T-cell (primary cell): ENCODE measurements at regions not wholly inside any gene's neighbourhood (a gene's known extent, or its start where the extent isn't known, plus 50 kb on each side); places are given as distances from the start of the nearest gene placed in this dataset.

Experiments
- ATAC-seq, 4 experiments: fragments of 200-7000 bp in 3 of 4; fragments of 150-1000 bp in 1 of 4; cut with Tn5 transposase; replicated peaks in 1 of 4; 1 replicate in 3 of 4; 2 replicates in 1 of 4; pipeline ENCODE4 v1.10.0; 2021; ENCODE audit warnings: moderate library complexity in 3 of 4, mild to moderate bottlenecking in 2 of 4, moderate number of reproducible peaks in 1 of 4
- CTCF ChIA-PET, 2 donors: fragments of 300-600 bp; sonication (Branson Sonifier 250); formaldehyde crosslinking; loops; one replicate each; lab custom pipeline; 2022; ENCODE audit warnings: antibody characterized with exemption in 2 of 2; lab: Charles Lee
- POLR2A ChIA-PET, 2 donors: fragments of 300-600 bp; sonication (Branson Sonifier 250); formaldehyde crosslinking; loops; one replicate each; lab custom pipeline; 2022; ENCODE audit warnings: antibody characterized with exemption in 2 of 2; lab: Charles Lee
- DNase-seq, 35 experiments: peaks; one replicate each; pipeline versions ENCODE4 v3.0.0 to v3.0.0-alpha.2; 2013 to 2023
- H3K27ac ChIP-seq: one replicate; pipeline ENCODE4 v1.5.1; 2013; ENCODE audit warnings: low read length
- H3K27me3 ChIP-seq, 2 experiments: replicated peaks in 1 of 2; 1 replicate in 1 of 2; 2 replicates in 1 of 2; pipeline versions ENCODE4 v1.6.1 to v1.7.0; 2013; ENCODE audit warnings: low read length in 1 of 2, mixed read lengths in 1 of 2; ENCODE audit not compliant: control insufficient read depth in 2 of 2, insufficient read depth in 2 of 2; ENCODE audit errors: extremely low read depth in 1 of 2
- H3K36me3 ChIP-seq, 2 donors: 1 replicate in 1 of 2; 2 replicates in 1 of 2; pipeline versions ENCODE4 v1.6.1 to v1.7.0; 2013; ENCODE audit warnings: low read length in 1 of 2; ENCODE audit not compliant: control insufficient read depth in 2 of 2, insufficient read depth in 1 of 2; ENCODE audit errors: extremely low read depth in 1 of 2
- H3K4me1 ChIP-seq, 2 experiments: 1 replicate in 1 of 2; 2 replicates in 1 of 2; pipeline versions ENCODE4 v1.6.1 to v1.7.0; 2013; ENCODE audit warnings: low read length in 2 of 2, mixed read lengths in 1 of 2; ENCODE audit not compliant: insufficient read depth in 2 of 2, control insufficient read depth in 1 of 2; ENCODE audit errors: extremely low read depth in 1 of 2
- H3K4me3 ChIP-seq, 2 donors: 1 replicate in 1 of 2; 2 replicates in 1 of 2; pipeline versions ENCODE4 v1.5.1 to v1.7.0; 2013; ENCODE audit warnings: mild to moderate bottlenecking in 2 of 2, low read length in 1 of 2, moderate library complexity in 1 of 2; ENCODE audit not compliant: control insufficient read depth in 1 of 2; ENCODE audit errors: extremely low read depth in 1 of 2
- H3K9me3 ChIP-seq: 2 replicates; pipeline ENCODE4 v1.7.0; 2013
- H3K27ac Mint-ChIP-seq, 2 donors: one replicate each; pipeline ENCODE4 v1.8.0; 2020 to 2021; ENCODE audit warnings: mild to moderate bottlenecking in 2 of 2, mixed read lengths in 2 of 2
- H3K27me3 Mint-ChIP-seq, 2 donors: one replicate each; pipeline ENCODE4 v1.8.0; 2021 to 2022; ENCODE audit warnings: mixed read lengths in 2 of 2
- H3K36me3 Mint-ChIP-seq: one replicate; pipeline ENCODE4 v1.8.0; 2021; ENCODE audit warnings: mixed read lengths
- H3K4me1 Mint-ChIP-seq, 3 donors: one replicate each; pipeline ENCODE4 v1.8.0; 2020 to 2022; ENCODE audit warnings: mixed read lengths in 3 of 3, mild to moderate bottlenecking in 1 of 3
- H3K4me3 Mint-ChIP-seq, 3 donors: one replicate each; pipeline ENCODE4 v1.8.0; 2020 to 2022; ENCODE audit warnings: mild to moderate bottlenecking in 3 of 3, mixed read lengths in 3 of 3, moderate library complexity in 3 of 3
- H3K9me3 Mint-ChIP-seq, 3 donors: one replicate each; pipeline ENCODE4 v1.8.0; 2020 to 2022; ENCODE audit warnings: mixed read lengths in 3 of 3
- WGBS: methylation state at CpG from one replicate; pipeline ENCODE4 v1.1.5; 2013; ENCODE audit warnings: missing lambda C conversion rate; ENCODE audit not compliant: insufficient coverage; 5-methylcytosine and 5-hydroxymethylcytosine counted together

DNA sequence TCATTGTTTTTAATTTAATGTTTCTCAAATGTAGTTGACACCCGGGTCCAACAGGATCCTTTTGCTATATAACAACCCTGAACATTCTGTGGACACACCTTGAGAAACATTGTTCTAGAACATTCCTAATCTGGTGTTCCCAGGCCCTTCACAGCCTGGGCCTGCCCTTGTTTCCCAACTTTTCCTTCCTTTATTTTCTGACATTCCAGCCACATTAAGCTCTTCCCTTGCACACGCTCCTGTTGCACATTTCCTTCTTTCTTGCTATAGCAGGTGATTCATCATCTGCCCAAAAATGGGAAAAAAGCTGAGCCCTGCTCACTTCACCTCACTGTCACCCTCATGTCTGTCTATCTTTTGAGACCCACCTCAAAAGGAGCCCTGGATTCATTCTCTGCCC is 67.9 kb upstream of the MARCHF10 start:
- Mint-ChIP-seq H3K4me3 (no peak overlapping the region), H3K4me1 (no peaks in the 10 kb centered on the region), H3K9me3 (no peaks in the 10 kb centered on the region), H3K27me3 (peaks cover 16 to 20% of the 10 kb centered on the region in 2 donors), H3K27ac (no peak overlapping the region), H3K36me3 (no peaks in the 10 kb centered on the region)
- CTCF ChIA-PET: no interaction called here
- Histone ChIP-seq H3K27me3 (peaks cover 0 to 11% of the 10 kb centered on the region in 2 experiments), H3K4me1 (no peaks in the 10 kb centered on the region), H3K27ac (no peak overlapping the region), H3K4me3 (no peak overlapping the region), H3K9me3 (no peaks in the 10 kb centered on the region), H3K36me3 (no peaks in the 10 kb centered on the region)
- 90% methylated on average over 2 of the region's 2 CpGs for WGBS
- POLR2A ChIA-PET: no interaction called here
- DNase-seq (no peak), ATAC-seq (no peak)

DNA sequence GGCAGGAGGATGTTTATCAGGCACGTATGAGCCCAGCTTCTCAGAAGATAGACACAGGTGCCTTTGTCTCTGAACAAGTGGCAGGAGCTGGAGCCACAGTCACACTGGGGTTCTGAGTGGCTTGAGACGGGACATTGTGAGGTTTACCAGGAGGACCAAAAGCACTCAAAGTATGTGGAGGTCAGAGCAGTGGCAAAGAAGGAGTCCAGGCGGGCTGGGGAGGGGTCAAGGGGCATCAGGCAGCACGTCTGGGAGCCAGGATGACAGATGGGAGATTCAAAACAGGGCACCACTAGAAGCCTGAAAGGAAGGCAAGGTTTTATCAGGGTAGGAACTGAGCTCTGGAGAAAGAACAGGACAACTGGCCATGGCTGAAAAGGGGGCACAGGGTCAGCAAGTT is 67.2 kb upstream of the MARCHF10 start:
- POLR2A ChIA-PET: interaction anchor here in 1 of 2 donors (0.6 kb wide), 1 partner anchor 280 kb away, joined by 3 read pairs; no protein-coding TSS in a partner anchor
- H3K36me3 Mint-ChIP-seq: no peaks in the 10 kb centered on the region
- Histone ChIP-seq H3K27me3 (peaks cover 0 to 14% of the 10 kb centered on the region in 2 experiments), H3K36me3 (no peaks in the 10 kb centered on the region), H3K4me1 (no peaks in the 10 kb centered on the region), H3K4me3 (no peak overlapping the region), H3K27ac (no peak overlapping the region), H3K9me3 (no peaks in the 10 kb centered on the region)
- no peaks in the 10 kb centered on the region for H3K9me3 Mint-ChIP-seq
- no peak for ATAC-seq
- no peak overlapping the region for H3K27ac Mint-ChIP-seq
- WGBS: 71% methylated on average over 3 of the region's 4 CpGs
- DNase-seq: no peak
- H3K4me3 Mint-ChIP-seq: no peak overlapping the region
- CTCF ChIA-PET: interaction anchor here in 1 of 2 donors (0.6 kb wide), 1 partner anchor 51 kb away, joined by 5 read pairs; no protein-coding TSS in a partner anchor
- no peaks in the 10 kb centered on the region for H3K4me1 Mint-ChIP-seq
- H3K27me3 Mint-ChIP-seq: peaks cover 16% of the 10 kb centered on the region in 2 donors

DNA sequence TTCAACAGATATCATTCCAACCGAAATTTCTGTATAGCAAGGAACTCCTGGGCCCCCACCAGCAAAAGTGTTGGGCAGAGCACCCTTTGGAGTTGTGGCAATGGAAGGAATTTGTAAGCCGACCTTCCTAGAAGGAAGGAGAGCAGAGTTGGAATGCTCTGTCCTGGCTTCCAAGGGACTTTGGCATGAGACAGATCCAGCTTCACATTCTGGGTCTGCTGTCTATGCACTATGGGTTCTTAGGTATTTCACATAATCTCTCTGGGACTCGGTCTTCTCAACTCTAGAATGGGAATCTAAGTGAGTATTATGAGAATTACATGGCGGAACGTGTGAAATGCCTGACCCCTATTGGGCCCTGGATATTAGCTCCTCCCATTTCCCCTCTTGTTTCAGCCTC is 63.2 kb upstream of the MARCHF10 start:
- Histone ChIP-seq H3K9me3 (no peaks in the 10 kb centered on the region), H3K4me1 (no peaks in the 10 kb centered on the region), H3K36me3 (no peaks in the 10 kb centered on the region), H3K27me3 (peaks cover 0 to 34% of the 10 kb centered on the region in 2 experiments), H3K4me3 (no peak overlapping the region), H3K27ac (no peak overlapping the region)
- Mint-ChIP-seq H3K27me3 (peaks cover 14 to 33% of the 10 kb centered on the region in 2 donors), H3K9me3 (no peaks in the 10 kb centered on the region), H3K4me1 (no peaks in the 10 kb centered on the region), H3K4me3 (no peak overlapping the region), H3K27ac (no peak overlapping the region), H3K36me3 (no peaks in the 10 kb centered on the region)
- DNase-seq: no peak
- no CpG with 5 or more reads among the region's 5 CpGs for WGBS
- ChIA-PET CTCF (interaction anchor here in 1 of 2 donors (0.6 kb wide), 1 partner anchor 447 kb away, joined by 4 read pairs; no protein-coding TSS in a partner anchor), POLR2A (no interaction called here)
- ATAC-seq: no peak

DNA sequence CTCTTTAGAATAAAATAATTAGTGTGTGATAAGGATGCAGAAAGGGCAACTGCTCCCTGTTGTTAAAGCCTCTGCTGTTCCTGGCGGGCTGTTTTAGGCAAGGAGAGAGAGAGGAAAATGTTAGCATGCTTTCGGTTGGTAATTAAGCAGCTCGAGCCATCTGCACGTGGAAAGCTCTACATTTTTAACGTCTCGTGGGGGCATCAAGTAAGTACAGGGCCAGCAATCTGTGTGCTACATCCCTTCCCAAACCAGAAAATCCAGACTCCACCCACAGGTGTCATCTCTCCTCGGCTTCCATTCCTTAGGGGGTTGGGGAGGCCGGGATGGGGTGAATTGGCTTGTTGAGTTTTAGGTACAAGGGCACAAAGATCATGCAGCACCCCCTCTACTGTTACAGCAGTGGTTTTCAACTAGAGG is 62.4 kb upstream of the MARCHF10 start:
- CTCF ChIA-PET: no interaction called here
- H3K4me1 ChIP-seq: no peaks in the 10 kb centered on the region
- POLR2A ChIA-PET: no interaction called here
- no peaks in the 10 kb centered on the region for H3K36me3 ChIP-seq
- ATAC-seq (no peak), DNase-seq (no peak)
- no peaks in the 10 kb centered on the region for H3K9me3 ChIP-seq
- 100% methylated on average over 1 of the region's 8 CpGs for WGBS
- H3K4me3 ChIP-seq: no peak overlapping the region
- no peak overlapping the region for H3K4me3 Mint-ChIP-seq
- no peak overlapping the region for H3K27ac ChIP-seq
- H3K9me3 Mint-ChIP-seq: no peaks in the 10 kb centered on the region
- no peaks in the 10 kb centered on the region for H3K4me1 Mint-ChIP-seq
- no peaks in the 10 kb centered on the region for H3K36me3 Mint-ChIP-seq
- H3K27me3 Mint-ChIP-seq: peaks cover 12 to 29% of the 10 kb centered on the region in 2 donors
- no peak overlapping the region for H3K27ac Mint-ChIP-seq
- peaks cover 0 to 36% of the 10 kb centered on the region in 2 experiments for H3K27me3 ChIP-seq

DNA sequence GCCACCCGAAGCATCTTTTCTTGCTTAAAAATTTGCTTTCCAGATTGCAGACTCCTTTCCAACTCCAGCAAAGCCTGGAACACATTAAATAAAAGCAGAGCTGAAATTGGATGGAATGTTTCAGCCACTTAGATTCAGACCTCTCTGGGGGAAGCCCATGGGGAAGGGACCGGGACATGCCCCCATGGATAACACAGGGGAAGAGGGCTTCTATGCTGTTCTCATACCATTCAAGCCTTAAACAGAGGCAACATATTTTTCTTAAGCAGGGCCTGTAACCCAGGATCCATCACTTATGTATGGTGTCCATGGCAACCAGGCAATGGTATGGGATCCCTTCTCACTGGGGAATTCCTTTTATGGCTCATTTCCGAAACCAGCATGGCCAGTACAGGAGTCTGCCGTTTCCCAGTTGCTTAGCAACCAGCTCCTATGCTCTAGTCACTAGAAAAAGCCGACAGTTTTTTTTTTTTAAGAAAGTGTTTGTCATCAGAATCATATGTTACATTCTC is 62.0 kb upstream of the MARCHF10 start:
- Histone ChIP-seq H3K4me3 (no peak overlapping the region), H3K4me1 (no peaks in the 10 kb centered on the region), H3K9me3 (no peaks in the 10 kb centered on the region), H3K27ac (no peak overlapping the region), H3K27me3 (peaks cover 0 to 37% of the 10 kb centered on the region in 2 experiments), H3K36me3 (no peaks in the 10 kb centered on the region)
- Mint-ChIP-seq H3K4me3 (no peak overlapping the region), H3K4me1 (no peaks in the 10 kb centered on the region), H3K27me3 (peaks cover 15 to 26% of the 10 kb centered on the region in 2 donors), H3K9me3 (no peaks in the 10 kb centered on the region), H3K27ac (no peak overlapping the region), H3K36me3 (no peaks in the 10 kb centered on the region)
- WGBS: no CpG with 5 or more reads among the region's 5 CpGs
- ChIA-PET POLR2A (no interaction called here), CTCF (no interaction called here)
- ATAC-seq (no peak), DNase-seq (no peak)

DNA sequence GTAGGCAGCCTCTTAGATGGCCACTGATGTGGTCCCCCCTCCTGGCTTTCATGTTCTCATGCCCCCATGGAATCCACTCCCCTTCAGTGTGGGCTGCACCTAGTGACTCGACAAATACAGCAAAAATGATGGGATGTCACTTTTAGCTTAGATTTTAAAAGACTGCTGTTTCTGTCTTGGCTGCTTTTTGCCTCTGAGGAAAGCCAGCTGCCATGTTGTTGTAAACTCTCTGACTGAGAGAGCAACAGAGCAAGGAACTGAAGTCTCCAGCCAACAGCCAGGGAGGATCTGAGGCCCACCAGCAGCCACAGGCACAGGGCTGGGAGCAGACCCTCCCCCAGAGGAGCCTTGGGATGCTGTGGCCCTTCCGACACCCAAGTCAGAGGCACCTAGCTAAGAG is 60.6 kb upstream of the MARCHF10 start:
- POLR2A ChIA-PET: no interaction called here
- H3K27me3 ChIP-seq: peaks cover 0 to 32% of the 10 kb centered on the region in 2 experiments

More for the DNA sequence above, 60.6 kb upstream of the MARCHF10 start:
- no CpG with 5 or more reads among the region's 2 CpGs for WGBS
- no peak overlapping the region for H3K27ac ChIP-seq
- Mint-ChIP-seq H3K36me3 (no peaks in the 10 kb centered on the region), H3K4me1 (no peaks in the 10 kb centered on the region), H3K9me3 (no peaks in the 10 kb centered on the region), H3K4me3 (no peak overlapping the region), H3K27me3 (peaks cover 7 to 23% of the 10 kb centered on the region in 2 donors), H3K27ac (no peak overlapping the region)
- no peak overlapping the region for H3K4me3 ChIP-seq
- H3K4me1 ChIP-seq: no peaks in the 10 kb centered on the region
- CTCF ChIA-PET: no interaction called here
- DNase-seq (no peak), ATAC-seq (no peak)
- H3K36me3 ChIP-seq: no peaks in the 10 kb centered on the region
- no peaks in the 10 kb centered on the region for H3K9me3 ChIP-seq
